ENCODE measurements at regions not wholly inside any gene's neighbourhood (a gene's known extent, or its start where the extent isn't known, plus 50 kb on each side); places are given as distances from the start of the nearest gene placed in this dataset.

DNA sequence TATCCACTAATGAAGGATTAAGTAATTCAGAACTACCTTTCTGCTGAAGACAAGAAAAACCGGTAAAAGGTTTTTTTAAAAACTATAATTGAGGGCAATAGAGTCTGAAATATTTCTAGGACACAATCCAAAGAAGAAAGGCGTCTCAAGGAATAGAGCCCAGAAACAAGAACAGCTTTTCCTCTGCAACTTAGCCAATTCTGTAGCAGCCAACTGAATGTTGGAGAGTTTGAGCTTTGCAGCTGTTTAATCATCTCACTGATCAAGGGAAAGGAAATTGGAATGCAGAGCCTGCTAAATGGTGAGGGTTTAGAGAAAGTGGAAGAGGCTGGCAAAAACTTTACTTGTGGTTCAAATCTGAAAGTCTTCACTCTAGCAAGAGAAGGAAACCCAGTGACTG lies 818.9 kb downstream of the KCNT2 start:
- no peaks in the 10 kb centered on the region for H3K9me3 Mint-ChIP-seq (ENCODE audit: insufficient read depth)
- no peak overlapping the region for H3K4me3 Mint-ChIP-seq
- H3K36me3 Mint-ChIP-seq (ENCODE audit: low read depth): no peaks in the 10 kb centered on the region
- CTCF ChIA-PET: no interaction called here
- DNase-seq (no peak), ATAC-seq (no peak)
- POLR2A ChIA-PET: no interaction called here
- no peaks in the 10 kb centered on the region for H3K27me3 Mint-ChIP-seq (ENCODE audit: low read depth)
- H3K27ac Mint-ChIP-seq: no peak overlapping the region
- H3K4me1 Mint-ChIP-seq (ENCODE audit: low read depth): no peaks in the 10 kb centered on the region

DNA sequence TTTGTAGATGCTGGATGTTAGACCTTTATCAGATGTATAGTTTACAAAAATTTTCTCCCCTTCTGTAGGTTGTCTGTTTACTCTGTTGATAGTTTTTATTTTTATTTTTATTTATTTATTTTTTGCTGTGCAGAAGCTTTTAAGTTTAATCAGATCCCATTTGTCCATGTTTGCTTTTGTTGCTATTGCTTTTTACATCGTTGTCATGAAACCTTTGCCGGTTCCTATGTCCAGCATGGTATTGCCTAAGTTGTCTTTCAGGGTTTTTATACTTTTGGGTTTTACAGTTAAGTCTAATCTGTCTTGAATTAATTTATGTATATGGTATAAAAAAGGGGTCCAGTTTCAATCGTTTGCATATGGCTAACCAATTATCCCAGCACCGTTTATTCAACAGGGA lies 819.5 kb downstream of the KCNT2 start:
- POLR2A ChIA-PET: no interaction called here
- Mint-ChIP-seq H3K27me3 (ENCODE audit: low read depth) (no peaks in the 10 kb centered on the region), H3K27ac (no peak overlapping the region), H3K4me1 (ENCODE audit: low read depth) (no peaks in the 10 kb centered on the region), H3K4me3 (no peak overlapping the region), H3K9me3 (ENCODE audit: insufficient read depth) (no peaks in the 10 kb centered on the region), H3K36me3 (ENCODE audit: low read depth) (no peaks in the 10 kb centered on the region)
- DNase-seq (no peak), ATAC-seq (no peak)
- CTCF ChIA-PET: interaction anchor here (0.6 kb wide), 1 partner anchor 14 kb away, joined by 3 read pairs; no protein-coding TSS in a partner anchor

DNA sequence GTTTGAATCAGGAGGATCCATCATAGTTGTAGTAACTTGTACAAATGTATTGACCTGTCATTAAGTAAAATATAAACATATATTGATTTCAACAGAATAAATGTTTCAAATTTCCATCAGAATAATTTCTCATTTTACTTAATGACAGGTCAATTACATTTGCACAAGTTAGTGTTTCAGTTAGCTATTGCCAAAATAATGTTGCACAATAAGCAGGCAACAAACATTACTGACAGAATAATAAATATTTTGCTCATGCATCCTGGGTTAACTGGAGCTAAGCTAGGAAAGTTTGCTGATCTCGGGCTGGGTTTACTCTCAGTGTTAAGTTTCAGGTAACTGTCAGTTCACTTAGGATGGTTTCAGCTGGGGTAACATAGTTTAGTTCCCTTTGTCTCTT lies 822.4 kb downstream of the KCNT2 start:
- H3K4me1 Mint-ChIP-seq (ENCODE audit: low read depth): no peaks in the 10 kb centered on the region
- H3K36me3 Mint-ChIP-seq (ENCODE audit: low read depth): no peaks in the 10 kb centered on the region
- H3K27ac Mint-ChIP-seq: no peak overlapping the region
- CTCF ChIA-PET: no interaction called here
- no peaks in the 10 kb centered on the region for H3K27me3 Mint-ChIP-seq (ENCODE audit: low read depth)
- POLR2A ChIA-PET: no interaction called here
- DNase-seq (no peak), ATAC-seq (no peak)
- H3K4me3 Mint-ChIP-seq: no peak overlapping the region
- H3K9me3 Mint-ChIP-seq (ENCODE audit: insufficient read depth): no peaks in the 10 kb centered on the region

DNA sequence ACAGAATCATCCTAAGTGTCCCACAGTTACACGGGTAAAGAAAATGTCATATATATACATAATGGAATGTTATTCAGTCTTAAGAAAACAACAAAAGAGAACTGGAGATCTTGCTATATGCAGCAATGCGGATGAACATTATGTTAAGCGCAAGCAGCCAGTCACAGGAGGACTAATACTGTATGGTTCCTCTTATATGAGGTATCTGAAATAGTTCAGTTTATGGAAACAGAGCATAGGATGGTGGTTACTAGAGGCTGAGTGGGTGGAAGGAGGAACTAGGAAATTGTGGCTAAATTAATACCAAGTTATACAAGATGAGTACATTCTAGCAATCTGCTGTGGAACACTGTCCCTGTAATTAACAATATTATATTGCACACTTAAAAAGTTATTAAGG lies 834.3 kb downstream of the KCNT2 start:
- Mint-ChIP-seq H3K27me3 (ENCODE audit: low read depth) (no peaks in the 10 kb centered on the region), H3K4me1 (ENCODE audit: low read depth) (no peaks in the 10 kb centered on the region), H3K27ac (no peak overlapping the region), H3K36me3 (ENCODE audit: low read depth) (no peaks in the 10 kb centered on the region), H3K9me3 (ENCODE audit: insufficient read depth) (no peaks in the 10 kb centered on the region), H3K4me3 (no peak overlapping the region)
- DNase-seq (no peak), ATAC-seq (no peak)
- CTCF ChIA-PET: no interaction called here
- POLR2A ChIA-PET: no interaction called here

DNA sequence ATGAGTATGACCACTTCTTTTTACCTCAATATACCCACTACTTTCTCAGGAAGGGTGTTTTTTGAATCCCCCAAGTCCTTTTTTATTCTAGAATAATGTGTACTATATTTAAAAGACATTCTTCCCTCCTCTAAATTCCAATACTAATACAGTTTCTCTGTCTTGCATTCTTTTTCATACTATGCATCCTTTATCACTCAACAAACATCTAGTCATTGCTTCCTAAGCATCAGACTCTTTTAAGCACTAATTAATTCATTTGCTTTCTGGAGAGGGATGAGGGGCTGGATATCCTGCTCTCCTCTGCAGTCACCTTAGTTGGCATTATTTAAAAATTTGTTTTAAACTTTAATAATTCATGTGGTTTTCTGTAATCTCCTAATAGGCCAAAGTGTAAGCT lies 838.8 kb downstream of the KCNT2 start:
- no peaks in the 10 kb centered on the region for H3K9me3 Mint-ChIP-seq (ENCODE audit: insufficient read depth)

DNA sequence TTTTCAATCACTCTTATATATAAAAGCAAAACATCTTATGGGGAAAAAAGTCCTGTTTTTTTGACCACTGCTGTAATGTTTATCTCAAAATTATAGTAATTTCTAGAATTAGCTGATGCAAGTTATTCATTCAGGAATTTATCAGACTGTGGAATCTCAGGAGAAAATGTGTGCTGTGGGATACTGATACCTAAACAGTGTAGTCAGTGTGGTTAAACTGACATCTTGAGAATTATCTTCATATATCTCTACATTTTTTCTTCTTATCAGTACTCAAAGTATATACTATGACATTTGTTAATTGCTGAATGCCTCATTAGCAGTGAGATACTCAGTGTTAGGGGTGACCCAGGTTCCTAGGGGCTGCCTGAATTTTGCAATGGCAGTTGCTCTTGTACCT lies 839.3 kb downstream of the KCNT2 start:
- H3K36me3 Mint-ChIP-seq (ENCODE audit: low read depth): no peaks in the 10 kb centered on the region
- POLR2A ChIA-PET: no interaction called here
- H3K4me1 Mint-ChIP-seq (ENCODE audit: low read depth): no peaks in the 10 kb centered on the region
- CTCF ChIA-PET: no interaction called here
- no peaks in the 10 kb centered on the region for H3K9me3 Mint-ChIP-seq (ENCODE audit: insufficient read depth)
- no peak for ATAC-seq
- H3K4me3 Mint-ChIP-seq: no peak overlapping the region
- no peaks in the 10 kb centered on the region for H3K27me3 Mint-ChIP-seq (ENCODE audit: low read depth)
- no peak for DNase-seq
- H3K27ac Mint-ChIP-seq: no peak overlapping the region

More for the DNA sequence above, 838.8 kb downstream of the KCNT2 start:
- H3K27ac Mint-ChIP-seq: no peak overlapping the region
- H3K4me1 Mint-ChIP-seq (ENCODE audit: low read depth): no peaks in the 10 kb centered on the region
- no peaks in the 10 kb centered on the region for H3K36me3 Mint-ChIP-seq (ENCODE audit: low read depth)
- ChIA-PET CTCF (no interaction called here), POLR2A (no interaction called here)
- H3K27me3 Mint-ChIP-seq (ENCODE audit: low read depth): no peaks in the 10 kb centered on the region
- no peak for DNase-seq
- H3K4me3 Mint-ChIP-seq: no peak overlapping the region
- ATAC-seq: no peak

DNA sequence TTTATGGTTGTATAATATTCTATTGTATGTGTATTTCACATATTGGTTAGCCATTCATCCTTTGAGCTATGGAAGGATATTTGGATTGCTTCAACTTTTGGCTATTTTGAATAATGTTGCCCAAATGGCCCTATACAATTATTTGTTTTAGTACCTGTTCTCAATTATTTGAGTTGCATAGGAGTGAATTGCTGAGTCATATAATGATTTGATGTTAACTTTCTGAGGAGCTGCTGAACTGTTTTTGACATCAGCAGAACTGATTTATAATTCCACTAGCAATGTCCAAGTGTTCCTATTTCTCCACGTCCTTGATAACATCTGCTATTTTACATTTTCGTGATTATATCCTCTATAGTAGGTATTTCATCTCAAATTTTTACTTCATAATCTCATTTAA lies 839.9 kb downstream of the KCNT2 start:
- Mint-ChIP-seq H3K4me3 (no peak overlapping the region), H3K27me3 (ENCODE audit: low read depth) (no peaks in the 10 kb centered on the region), H3K9me3 (ENCODE audit: insufficient read depth) (no peaks in the 10 kb centered on the region), H3K4me1 (ENCODE audit: low read depth) (no peaks in the 10 kb centered on the region), H3K27ac (no peak overlapping the region), H3K36me3 (ENCODE audit: low read depth) (no peaks in the 10 kb centered on the region)
- ATAC-seq: no peak
- DNase-seq: no peak
- ChIA-PET CTCF (no interaction called here), POLR2A (no interaction called here)

GRCh38 chr1:195766709-195767108 lies 841.5 kb downstream of the KCNT2 start:
- H3K4me3 Mint-ChIP-seq: no peak overlapping the region
- H3K9me3 Mint-ChIP-seq (ENCODE audit: insufficient read depth): no peaks in the 10 kb centered on the region
- no peak for DNase-seq
- H3K4me1 Mint-ChIP-seq (ENCODE audit: low read depth): no peaks in the 10 kb centered on the region
- H3K27me3 Mint-ChIP-seq (ENCODE audit: low read depth): no peaks in the 10 kb centered on the region
- H3K36me3 Mint-ChIP-seq (ENCODE audit: low read depth): no peaks in the 10 kb centered on the region
- ChIA-PET CTCF (no interaction called here), POLR2A (no interaction called here)
- ATAC-seq: no peak
- no peak overlapping the region for H3K27ac Mint-ChIP-seq

DNA sequence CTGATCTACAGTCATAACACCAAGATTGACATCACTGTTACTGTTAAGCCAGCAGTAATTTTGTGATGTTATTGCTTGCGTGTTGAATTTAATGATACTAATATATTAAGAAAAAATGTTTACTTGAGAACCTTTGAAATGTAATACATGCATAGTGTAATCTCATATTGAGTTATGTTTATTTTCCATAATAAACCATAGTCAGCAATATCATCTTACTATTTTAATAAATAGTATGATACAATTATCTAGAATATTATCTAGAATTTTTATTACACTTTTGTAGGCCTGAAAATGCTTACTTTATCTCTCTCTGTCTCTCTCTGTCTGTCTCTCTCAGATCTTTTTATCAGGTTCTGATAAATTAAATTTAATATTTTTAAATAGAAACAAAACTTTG lies 843.1 kb downstream of the KCNT2 start:
- H3K27ac Mint-ChIP-seq: no peak overlapping the region
- H3K4me3 Mint-ChIP-seq: no peak overlapping the region
- CTCF ChIA-PET: no interaction called here
- no peaks in the 10 kb centered on the region for H3K27me3 Mint-ChIP-seq (ENCODE audit: low read depth)
- no peaks in the 10 kb centered on the region for H3K4me1 Mint-ChIP-seq (ENCODE audit: low read depth)
- POLR2A ChIA-PET: no interaction called here
- no peak for DNase-seq
- H3K9me3 Mint-ChIP-seq (ENCODE audit: insufficient read depth): no peaks in the 10 kb centered on the region
- H3K36me3 Mint-ChIP-seq (ENCODE audit: low read depth): no peaks in the 10 kb centered on the region
- ATAC-seq: no peak

- Mint-ChIP-seq H3K36me3 (ENCODE audit: low read depth) (no peaks in the 10 kb centered on the region), H3K9me3 (ENCODE audit: insufficient read depth) (no peaks in the 10 kb centered on the region), H3K4me3 (no peak overlapping the region), H3K27me3 (ENCODE audit: low read depth) (no peaks in the 10 kb centered on the region), H3K27ac (no peak overlapping the region), H3K4me1 (ENCODE audit: low read depth) (no peaks in the 10 kb centered on the region)
- no peak for ATAC-seq
- ChIA-PET POLR2A (no interaction called here), CTCF (no interaction called here)
- no peak for DNase-seq
Measured at GRCh38 chr1:195763907-195764374, 844.3 kb downstream of the KCNT2 start.

GRCh38 chr1:195763146-195763906 lies 844.9 kb downstream of the KCNT2 start:
- no peak for DNase-seq
- no peak for ATAC-seq
- ChIA-PET CTCF (no interaction called here), POLR2A (no interaction called here)
- Mint-ChIP-seq H3K36me3 (ENCODE audit: low read depth) (no peaks in the 10 kb centered on the region), H3K9me3 (ENCODE audit: insufficient read depth) (no peaks in the 10 kb centered on the region), H3K4me3 (no peak overlapping the region), H3K27ac (no peak overlapping the region), H3K4me1 (ENCODE audit: low read depth) (no peaks in the 10 kb centered on the region), H3K27me3 (ENCODE audit: low read depth) (no peaks in the 10 kb centered on the region)

DNA sequence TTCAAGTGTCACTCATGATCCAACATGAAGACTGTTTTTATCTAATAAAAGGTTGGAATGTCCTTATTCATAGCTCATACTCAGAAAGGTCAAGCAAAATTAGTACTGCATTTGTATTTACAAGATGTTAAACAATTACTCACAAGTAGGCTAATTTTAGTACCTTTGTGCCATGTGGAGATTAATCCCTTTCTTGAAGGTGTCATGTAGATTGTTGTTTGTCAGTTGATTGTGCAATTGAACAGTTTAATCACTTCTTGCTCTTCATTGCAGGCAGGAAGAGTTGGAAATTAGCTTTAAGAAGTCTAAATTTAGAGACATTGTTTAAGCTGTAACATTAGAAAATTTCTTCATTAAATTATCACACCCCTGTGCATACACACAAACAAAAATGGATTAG lies 847.1 kb downstream of the KCNT2 start:
- Mint-ChIP-seq H3K4me1 (ENCODE audit: low read depth) (no peaks in the 10 kb centered on the region), H3K4me3 (no peak overlapping the region), H3K36me3 (ENCODE audit: low read depth) (no peaks in the 10 kb centered on the region), H3K27me3 (ENCODE audit: low read depth) (no peaks in the 10 kb centered on the region), H3K9me3 (ENCODE audit: insufficient read depth) (no peaks in the 10 kb centered on the region), H3K27ac (no peak overlapping the region)
- ChIA-PET CTCF (no interaction called here), POLR2A (no interaction called here)
- no peak for DNase-seq
- no peak for ATAC-seq

- no peaks in the 10 kb centered on the region for H3K9me3 Mint-ChIP-seq (ENCODE audit: insufficient read depth)
- no peaks in the 10 kb centered on the region for H3K4me1 Mint-ChIP-seq (ENCODE audit: low read depth)
- DNase-seq: no peak
- no peaks in the 10 kb centered on the region for H3K36me3 Mint-ChIP-seq (ENCODE audit: low read depth)
- ChIA-PET POLR2A (no interaction called here), CTCF (no interaction called here)
- H3K27ac Mint-ChIP-seq: no peak overlapping the region
- no peaks in the 10 kb centered on the region for H3K27me3 Mint-ChIP-seq (ENCODE audit: low read depth)
- ATAC-seq: no peak
- no peak overlapping the region for H3K4me3 Mint-ChIP-seq
Measured at GRCh38 chr1:195756109-195756508, 852.1 kb downstream of the KCNT2 start.
